H9 (cell line): ENCODE measurements at regions not wholly inside any gene's neighbourhood (a gene's known extent, or its start where the extent isn't known, plus 50 kb on each side); places are given as distances from the start of the nearest gene placed in this dataset.

Source experiments
- DNase-seq: peaks from one replicate; pipeline ENCODE4 v3.0.0-alpha.2; 2017
- H2AFZ ChIP-seq: one replicate; pipeline ENCODE4 v1.6.1; 2013; ENCODE audit warnings: mild to moderate bottlenecking, low read length, control low read depth, moderate library complexity
- H2AK5ac ChIP-seq: 2 replicates; pipeline ENCODE4 v1.6.1; 2013; ENCODE audit warnings: low read length, control low read depth, mixed read lengths; ENCODE audit not compliant: insufficient read length
- H2BK120ac ChIP-seq: one replicate; pipeline ENCODE4 v1.6.1; 2013; ENCODE audit warnings: low read depth, mild to moderate bottlenecking, low read length, control low read depth, inconsistent platforms; ENCODE audit not compliant: poor library complexity, severe bottlenecking
- H2BK12ac ChIP-seq: 2 replicates; pipeline ENCODE4 v1.6.1; 2013; ENCODE audit warnings: low read length, control low read depth, mixed read lengths, low read depth; ENCODE audit not compliant: insufficient read length
- H2BK15ac ChIP-seq: 2 replicates; pipeline ENCODE4 v1.6.1; 2013; ENCODE audit warnings: low read depth, low read length, control low read depth
- H2BK20ac ChIP-seq: one replicate; pipeline ENCODE4 v1.6.1; 2013; ENCODE audit warnings: low read depth, mild to moderate bottlenecking, low read length, control low read depth, inconsistent platforms; ENCODE audit not compliant: poor library complexity, severe bottlenecking
- H2BK5ac ChIP-seq: 2 replicates; pipeline ENCODE4 v1.6.1; 2013; ENCODE audit warnings: low read length, control low read depth, mixed read lengths; ENCODE audit not compliant: insufficient read length
- H3K14ac ChIP-seq: 2 replicates; pipeline ENCODE4 v1.6.1; 2013; ENCODE audit warnings: low read length, control low read depth; ENCODE audit not compliant: insufficient read depth
- H3K18ac ChIP-seq: 2 replicates; pipeline ENCODE4 v1.6.1; 2013; ENCODE audit warnings: low read depth, mild to moderate bottlenecking, mixed read lengths, low read length, control low read depth; ENCODE audit not compliant: insufficient read length
- H3K23ac ChIP-seq: 2 replicates; pipeline ENCODE4 v1.6.1; 2013; ENCODE audit warnings: low read length, control low read depth, mixed read lengths, low read depth; ENCODE audit not compliant: insufficient read length
- H3K23me2 ChIP-seq: 2 replicates; pipeline ENCODE4 v1.6.1; 2013; ENCODE audit warnings: low read depth, mild to moderate bottlenecking, mixed read lengths, low read length, control low read depth; ENCODE audit not compliant: insufficient read length, poor library complexity, severe bottlenecking
- H3K27ac ChIP-seq: 2 replicates; pipeline ENCODE4 v1.5.1; 2013; ENCODE audit warnings: low read length, control low read depth, mixed read lengths, low read depth; ENCODE audit not compliant: insufficient read length
- H3K27me3 ChIP-seq: 2 replicates; pipeline ENCODE4 v1.6.1; 2013; ENCODE audit warnings: low read length, control low read depth, inconsistent platforms; ENCODE audit not compliant: insufficient read depth
- H3K4ac ChIP-seq: 2 replicates; pipeline ENCODE4 v1.6.1; 2013; ENCODE audit warnings: low read depth, mild to moderate bottlenecking, control low read depth, inconsistent platforms, low read length, moderate library complexity
- H3K4me1 ChIP-seq: 2 replicates; pipeline ENCODE4 v1.6.1; 2013; ENCODE audit warnings: low read length, control low read depth, inconsistent platforms; ENCODE audit not compliant: insufficient read depth
- H3K4me2 ChIP-seq: 2 replicates; pipeline ENCODE4 v1.6.1; 2013; ENCODE audit warnings: low read length, control low read depth, mixed read lengths; ENCODE audit not compliant: insufficient read length, insufficient read depth
- H3K56ac ChIP-seq: 2 replicates; pipeline ENCODE4 v1.6.1; 2013; ENCODE audit warnings: low read depth, mild to moderate bottlenecking, mixed read lengths, low read length, control low read depth; ENCODE audit not compliant: insufficient read length
- H3K79me1 ChIP-seq: 2 replicates; pipeline ENCODE4 v1.6.1; 2013; ENCODE audit warnings: low read depth, mild to moderate bottlenecking, moderate library complexity, low read length, control low read depth, inconsistent platforms; ENCODE audit not compliant: insufficient read depth, poor library complexity, severe bottlenecking
- H3K79me2 ChIP-seq: 2 replicates; pipeline ENCODE4 v1.6.1; 2013; ENCODE audit warnings: low read length, control low read depth, inconsistent platforms; ENCODE audit not compliant: insufficient read depth
- H3K9ac ChIP-seq: 2 replicates; pipeline ENCODE4 v1.6.1; 2013; ENCODE audit warnings: low read length, control low read depth, mixed read lengths; ENCODE audit not compliant: insufficient read length; ENCODE audit errors: extremely low read depth
- H3K9me3 ChIP-seq: one replicate; pipeline ENCODE4 v1.6.1; 2013; ENCODE audit warnings: low read depth, low read length, inconsistent platforms; ENCODE audit not compliant: control insufficient read depth
- H3T11ph ChIP-seq: one replicate; pipeline ENCODE4 v1.6.1; 2013; ENCODE audit warnings: mild to moderate bottlenecking, low read length, control low read depth, inconsistent platforms
- H4K20me1 ChIP-seq: one replicate; pipeline ENCODE4 v1.6.1; 2013; ENCODE audit not compliant: control insufficient read depth, insufficient read length, insufficient read depth
- H4K5ac ChIP-seq: 2 replicates; pipeline ENCODE4 v1.6.1; 2013; ENCODE audit warnings: low read depth, mild to moderate bottlenecking, mixed read lengths, low read length, control low read depth; ENCODE audit not compliant: insufficient read length
- H4K8ac ChIP-seq: replicated peaks from 2 replicates; pipeline ENCODE4 v1.6.1; 2013; ENCODE audit warnings: low read length, control low read depth, mixed read lengths, low read depth; ENCODE audit not compliant: insufficient read length
- H4K91ac ChIP-seq: 2 replicates; pipeline ENCODE4 v1.6.1; 2013; ENCODE audit warnings: low read depth, mild to moderate bottlenecking, moderate library complexity, mixed read lengths, low read length, control low read depth; ENCODE audit not compliant: insufficient read length
- H3K27ac Mint-ChIP-seq, 3 experiments: 2 replicates in 2 of 3; 3 replicates in 1 of 3; pipeline ENCODE4 v1.8.0; 2020 to 2021; ENCODE audit warnings: mixed read lengths in 3 of 3, mild to moderate bottlenecking in 1 of 3, moderate library complexity in 1 of 3
- H3K27me3 Mint-ChIP-seq: 2 replicates; pipeline ENCODE4 v1.8.0; 2021; ENCODE audit warnings: low read depth, mild to moderate bottlenecking, moderate library complexity, mixed read lengths
- H3K36me3 Mint-ChIP-seq, 3 experiments: 2 replicates in 2 of 3; 3 replicates in 1 of 3; pipeline ENCODE4 v1.8.0; 2020 to 2021; ENCODE audit warnings: low read depth in 3 of 3, mixed read lengths in 3 of 3; ENCODE audit not compliant: insufficient read depth in 1 of 3
- H3K4me1 Mint-ChIP-seq, 2 experiments: 2 replicates each; pipeline ENCODE4 v1.8.0; 2020; ENCODE audit warnings: mixed read lengths in 2 of 2
- H3K4me3 Mint-ChIP-seq, 2 experiments: 2 replicates in 1 of 2; 3 replicates in 1 of 2; pipeline ENCODE4 v1.8.0; 2020 to 2021; ENCODE audit warnings: mild to moderate bottlenecking in 2 of 2, mixed read lengths in 2 of 2, moderate library complexity in 1 of 2
- H3K9me3 Mint-ChIP-seq, 2 experiments: 2 replicates in 1 of 2; 3 replicates in 1 of 2; pipeline ENCODE4 v1.8.0; 2020; ENCODE audit warnings: mild to moderate bottlenecking in 2 of 2, mixed read lengths in 2 of 2, moderate library complexity in 1 of 2
- TF ChIP-seq, protein P1 (sequence below): fragments of 200-600 bp; sonication (generic); conservative IDR thresholded peaks from 3 replicates; pipeline ENCODE4 v1.8.0; 2021; ENCODE audit warnings: antibody characterized with exemption, mild to moderate bottlenecking

DNA sequence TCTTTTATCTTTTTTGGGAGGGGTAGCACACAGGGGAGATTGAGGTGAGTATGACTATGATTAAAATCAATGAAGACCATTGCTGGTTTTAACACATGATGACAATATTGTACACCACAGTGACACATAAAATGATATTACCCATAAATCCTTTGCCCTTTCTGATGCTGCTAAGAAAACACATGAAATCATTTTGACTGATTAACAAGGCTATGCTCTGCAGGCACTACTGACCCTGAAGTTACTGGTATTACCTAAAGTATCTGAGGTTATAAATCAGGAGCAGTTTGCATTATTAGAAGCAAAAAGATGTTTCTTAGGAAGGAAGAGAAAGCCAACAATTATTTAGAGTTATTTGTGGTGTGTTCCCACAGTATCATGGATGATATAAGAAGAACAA lies 701.2 kb upstream of the PTBP2 start:
- Histone ChIP-seq H3K18ac (no peak overlapping the region), H3T11ph (no peak overlapping the region), H3K23me2 (no peaks in the 10 kb centered on the region), H4K20me1 (no peaks in the 10 kb centered on the region), H2BK12ac (no peak overlapping the region), H3K23ac (no peak overlapping the region), H2BK120ac (no peak overlapping the region), H3K4me2 (no peak overlapping the region), H2BK5ac (no peak overlapping the region), H3K79me1 (no peaks in the 10 kb centered on the region), H4K5ac (no peak overlapping the region), H2BK20ac (no peak overlapping the region), H3K56ac (no peak overlapping the region), H4K91ac (no peak overlapping the region), H3K4me1 (no peaks in the 10 kb centered on the region), H2AK5ac (no peak overlapping the region), H3K14ac (no peak overlapping the region), H2AFZ (no peak overlapping the region), H3K9me3 (no peaks in the 10 kb centered on the region), H3K27me3 (no peaks in the 10 kb centered on the region), H4K8ac (no peak overlapping the region), H3K9ac (no peak overlapping the region), H3K79me2 (no peaks in the 10 kb centered on the region), H2BK15ac (no peak overlapping the region), H3K4ac (no peak overlapping the region), H3K27ac (no peak overlapping the region)
- H3K27ac Mint-ChIP-seq = no peak overlapping the region
- H3K36me3 Mint-ChIP-seq = no peaks in the 10 kb centered on the region
- H3K27me3 Mint-ChIP-seq = no peaks in the 10 kb centered on the region
- H3K4me3 Mint-ChIP-seq = no peak overlapping the region
- H3K4me1 Mint-ChIP-seq = no peaks in the 10 kb centered on the region
- H3K9me3 Mint-ChIP-seq = no peaks in the 10 kb centered on the region; a peak in 1 of 5 replicates
- no peak for DNase-seq
- TF ChIP-seq, protein P1, sequence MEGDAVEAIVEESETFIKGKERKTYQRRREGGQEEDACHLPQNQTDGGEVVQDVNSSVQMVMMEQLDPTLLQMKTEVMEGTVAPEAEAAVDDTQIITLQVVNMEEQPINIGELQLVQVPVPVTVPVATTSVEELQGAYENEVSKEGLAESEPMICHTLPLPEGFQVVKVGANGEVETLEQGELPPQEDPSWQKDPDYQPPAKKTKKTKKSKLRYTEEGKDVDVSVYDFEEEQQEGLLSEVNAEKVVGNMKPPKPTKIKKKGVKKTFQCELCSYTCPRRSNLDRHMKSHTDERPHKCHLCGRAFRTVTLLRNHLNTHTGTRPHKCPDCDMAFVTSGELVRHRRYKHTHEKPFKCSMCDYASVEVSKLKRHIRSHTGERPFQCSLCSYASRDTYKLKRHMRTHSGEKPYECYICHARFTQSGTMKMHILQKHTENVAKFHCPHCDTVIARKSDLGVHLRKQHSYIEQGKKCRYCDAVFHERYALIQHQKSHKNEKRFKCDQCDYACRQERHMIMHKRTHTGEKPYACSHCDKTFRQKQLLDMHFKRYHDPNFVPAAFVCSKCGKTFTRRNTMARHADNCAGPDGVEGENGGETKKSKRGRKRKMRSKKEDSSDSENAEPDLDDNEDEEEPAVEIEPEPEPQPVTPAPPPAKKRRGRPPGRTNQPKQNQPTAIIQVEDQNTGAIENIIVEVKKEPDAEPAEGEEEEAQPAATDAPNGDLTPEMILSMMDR = no peak
